ENCODE measurements at regions not wholly inside any gene's neighbourhood (a gene's known extent, or its start where the extent isn't known, plus 50 kb on each side); places are given as distances from the start of the nearest gene placed in this dataset.
A peak's percentile ranks its signal among the peaks of the same experiment; 100 is the strongest.

DNA sequence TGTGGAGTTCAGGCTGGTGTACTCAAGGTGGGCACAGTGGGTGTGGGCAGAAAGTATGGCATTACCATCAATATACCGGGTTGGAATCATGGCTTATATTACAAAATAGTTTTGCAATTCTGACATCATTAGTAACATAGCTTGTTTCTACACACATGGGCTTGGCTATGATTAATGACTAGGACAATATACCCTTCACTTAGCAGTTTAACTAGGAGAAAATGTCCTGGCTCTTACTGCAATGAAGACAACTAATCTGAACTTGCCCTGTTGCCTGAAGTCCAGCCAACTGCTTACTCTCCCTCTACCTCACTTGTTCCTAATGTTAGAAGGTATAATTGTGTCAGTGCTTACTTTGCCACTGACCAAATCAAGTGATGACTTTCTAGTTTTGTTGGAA lies 612.5 kb downstream of the EFNA5 start:
- Histone ChIP-seq H3K79me2 (no peaks in the 10 kb centered on the region), H3K9me3 (ENCODE audit: low read depth) (no peaks in the 10 kb centered on the region), H3K4me3 (no peak overlapping the region), H2AFZ (no peak overlapping the region), H3K27me3 (no peaks in the 10 kb centered on the region), H3K4me1 (ENCODE audit: insufficient read depth) (peaks cover 3% of the 10 kb centered on the region), H3K27ac (no peak overlapping the region), H3K9me2 (replicated peaks; ENCODE audit: insufficient read depth) (no peaks in the 10 kb centered on the region), H3K4me2 (no peak overlapping the region), H4K20me1 (ENCODE audit: insufficient read depth, poor library complexity, severe bottlenecking) (no peaks in the 10 kb centered on the region), H3K36me3 (replicated peaks; ENCODE audit: insufficient read depth, low read depth) (no peaks in the 10 kb centered on the region)
- DNase-seq (ENCODE audit: low spot score) = peak; percentile 3
- WGBS (ENCODE audit: low lambda C conversion rate, missing lambda C conversion rate) = 91% methylated on average over 1 of the region's 1 CpG
- TF ChIP-seq EZH2 (IDR thresholded peaks at IDR 0.05; ENCODE audit: borderline replicate concordance) (no peak), EZH2phosphoT487 (IDR thresholded peaks at IDR 0.05; ENCODE audit: low read depth, severe bottlenecking, unreplicated experiment) (no peak)
- TF ChIP-seq, protein P1, sequence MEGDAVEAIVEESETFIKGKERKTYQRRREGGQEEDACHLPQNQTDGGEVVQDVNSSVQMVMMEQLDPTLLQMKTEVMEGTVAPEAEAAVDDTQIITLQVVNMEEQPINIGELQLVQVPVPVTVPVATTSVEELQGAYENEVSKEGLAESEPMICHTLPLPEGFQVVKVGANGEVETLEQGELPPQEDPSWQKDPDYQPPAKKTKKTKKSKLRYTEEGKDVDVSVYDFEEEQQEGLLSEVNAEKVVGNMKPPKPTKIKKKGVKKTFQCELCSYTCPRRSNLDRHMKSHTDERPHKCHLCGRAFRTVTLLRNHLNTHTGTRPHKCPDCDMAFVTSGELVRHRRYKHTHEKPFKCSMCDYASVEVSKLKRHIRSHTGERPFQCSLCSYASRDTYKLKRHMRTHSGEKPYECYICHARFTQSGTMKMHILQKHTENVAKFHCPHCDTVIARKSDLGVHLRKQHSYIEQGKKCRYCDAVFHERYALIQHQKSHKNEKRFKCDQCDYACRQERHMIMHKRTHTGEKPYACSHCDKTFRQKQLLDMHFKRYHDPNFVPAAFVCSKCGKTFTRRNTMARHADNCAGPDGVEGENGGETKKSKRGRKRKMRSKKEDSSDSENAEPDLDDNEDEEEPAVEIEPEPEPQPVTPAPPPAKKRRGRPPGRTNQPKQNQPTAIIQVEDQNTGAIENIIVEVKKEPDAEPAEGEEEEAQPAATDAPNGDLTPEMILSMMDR (IDR thresholded peaks at IDR 0.05; ENCODE audit: poor library complexity) = no peak

DNA sequence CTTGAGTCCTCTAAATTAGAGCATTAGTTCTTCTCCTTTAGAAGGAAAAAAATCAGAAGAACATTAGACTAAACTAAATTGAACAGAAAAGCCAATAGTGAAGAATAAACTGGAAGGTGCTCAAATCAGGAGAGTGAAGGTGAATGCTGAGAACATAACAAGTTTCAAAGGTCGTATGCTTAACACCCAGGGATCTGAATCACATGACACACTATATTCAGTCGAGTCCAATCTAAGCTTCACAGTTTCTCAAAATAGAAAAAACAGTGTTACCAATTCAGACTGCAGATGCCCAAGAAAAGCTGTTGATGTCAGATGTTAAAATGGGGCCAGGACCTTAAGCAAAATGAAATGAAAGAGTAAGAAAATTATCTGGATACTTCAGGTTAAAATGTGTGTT lies 614.5 kb downstream of the EFNA5 start:
- no peaks in the 10 kb centered on the region for H3K9me2 ChIP-seq (replicated peaks; ENCODE audit: insufficient read depth)
- H3K27me3 ChIP-seq = no peaks in the 10 kb centered on the region
- no peak overlapping the region for H3K4me3 ChIP-seq
- H3K4me1 ChIP-seq (ENCODE audit: insufficient read depth) = peaks cover 3% of the 10 kb centered on the region
- H3K79me2 ChIP-seq = no peaks in the 10 kb centered on the region
- no peaks in the 10 kb centered on the region for H3K36me3 ChIP-seq (replicated peaks; ENCODE audit: insufficient read depth, low read depth)
- 57% methylated on average over 2 of the region's 2 CpGs for WGBS (ENCODE audit: low lambda C conversion rate, missing lambda C conversion rate)
- DNase-seq (ENCODE audit: low spot score) = peak; percentile 29
- no peaks in the 10 kb centered on the region for H4K20me1 ChIP-seq (ENCODE audit: insufficient read depth, poor library complexity, severe bottlenecking)
- no peak overlapping the region for H3K4me2 ChIP-seq
- H2AFZ ChIP-seq = no peak overlapping the region
- TF ChIP-seq, protein P1 (IDR thresholded peaks at IDR 0.05; ENCODE audit: poor library complexity) = no peak
- no peak for TF ChIP-seq EZH2 (IDR thresholded peaks at IDR 0.05; ENCODE audit: borderline replicate concordance)
- TF ChIP-seq EZH2phosphoT487 (IDR thresholded peaks at IDR 0.05; ENCODE audit: low read depth, severe bottlenecking, unreplicated experiment) = no peak
- H3K9me3 ChIP-seq (ENCODE audit: low read depth) = no peaks in the 10 kb centered on the region
- no peak overlapping the region for H3K27ac ChIP-seq

DNA sequence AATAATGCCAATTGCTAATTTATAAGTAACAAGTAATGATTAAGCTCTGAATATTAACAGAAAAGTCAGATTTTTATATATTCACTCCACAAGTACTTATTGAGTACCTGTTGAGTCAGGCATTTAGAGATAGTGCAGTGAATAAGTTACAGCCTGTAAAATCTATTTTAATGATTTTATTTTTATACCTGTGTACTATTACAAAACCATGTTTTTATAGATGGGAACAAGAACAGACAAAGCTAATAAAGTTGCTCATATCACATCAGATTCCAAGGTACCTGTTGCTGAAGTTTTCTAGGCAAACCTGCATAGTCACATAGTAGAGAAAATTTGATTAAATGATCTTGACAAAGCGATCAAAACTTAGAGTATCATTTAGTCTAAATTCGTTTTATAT lies 623.7 kb downstream of the EFNA5 start:
- DNase-seq (ENCODE audit: low spot score) = no peak
- WGBS (ENCODE audit: low lambda C conversion rate, missing lambda C conversion rate) = 92% methylated on average over 2 of the region's 2 CpGs
- TF ChIP-seq EZH2 (IDR thresholded peaks at IDR 0.05; ENCODE audit: borderline replicate concordance) (no peak), EZH2phosphoT487 (IDR thresholded peaks at IDR 0.05; ENCODE audit: low read depth, severe bottlenecking, unreplicated experiment) (no peak)
- TF ChIP-seq, protein P1 (IDR thresholded peaks at IDR 0.05; ENCODE audit: poor library complexity) = no peak
- no peak overlapping the region for H3K27ac ChIP-seq
- no peaks in the 10 kb centered on the region for H3K9me2 ChIP-seq (replicated peaks; ENCODE audit: insufficient read depth)
- no peaks in the 10 kb centered on the region for H3K27me3 ChIP-seq
- no peaks in the 10 kb centered on the region for H3K79me2 ChIP-seq
- no peak overlapping the region for H2AFZ ChIP-seq
- H3K9me3 ChIP-seq (ENCODE audit: low read depth) = peaks cover 5% of the 10 kb centered on the region
- no peaks in the 10 kb centered on the region for H4K20me1 ChIP-seq (ENCODE audit: insufficient read depth, poor library complexity, severe bottlenecking)
- H3K4me1 ChIP-seq (ENCODE audit: insufficient read depth) = no peaks in the 10 kb centered on the region
- no peaks in the 10 kb centered on the region for H3K36me3 ChIP-seq (replicated peaks; ENCODE audit: insufficient read depth, low read depth)
- H3K4me2 ChIP-seq = no peak overlapping the region
- no peak overlapping the region for H3K4me3 ChIP-seq

DNA sequence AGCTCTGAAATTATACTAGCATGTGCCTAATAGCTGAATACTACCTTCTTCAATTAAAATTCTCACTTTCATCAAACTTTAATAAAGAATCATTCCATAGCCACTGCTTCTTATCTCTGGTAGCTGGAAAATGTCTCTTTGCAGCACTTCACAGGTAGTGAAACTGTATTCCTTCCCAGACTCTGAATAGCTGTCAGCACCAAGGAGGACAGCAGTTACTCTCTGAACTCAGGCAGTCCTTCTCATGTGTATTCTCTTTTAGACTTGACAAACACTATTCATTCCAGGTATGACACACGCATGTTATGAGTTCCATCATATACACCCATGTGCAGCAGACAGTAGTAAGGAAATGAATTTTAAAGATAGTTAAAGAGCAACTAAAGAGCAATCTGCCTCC lies 627.1 kb downstream of the EFNA5 start:
- no peak overlapping the region for H3K4me2 ChIP-seq
- no peaks in the 10 kb centered on the region for H3K4me1 ChIP-seq (ENCODE audit: insufficient read depth)
- 96% methylated on average over 1 of the region's 1 CpG for WGBS (ENCODE audit: low lambda C conversion rate, missing lambda C conversion rate)
- no peaks in the 10 kb centered on the region for H3K9me3 ChIP-seq (ENCODE audit: low read depth)
- no peak overlapping the region for H3K4me3 ChIP-seq
- TF ChIP-seq EZH2phosphoT487 (IDR thresholded peaks at IDR 0.05; ENCODE audit: low read depth, severe bottlenecking, unreplicated experiment) (no peak), EZH2 (IDR thresholded peaks at IDR 0.05; ENCODE audit: borderline replicate concordance) (no peak)
- TF ChIP-seq, protein P1 (IDR thresholded peaks at IDR 0.05; ENCODE audit: poor library complexity) = no peak
- H3K79me2 ChIP-seq = no peaks in the 10 kb centered on the region
- no peaks in the 10 kb centered on the region for H3K9me2 ChIP-seq (replicated peaks; ENCODE audit: insufficient read depth)
- H3K27me3 ChIP-seq = no peaks in the 10 kb centered on the region
- H4K20me1 ChIP-seq (ENCODE audit: insufficient read depth, poor library complexity, severe bottlenecking) = no peaks in the 10 kb centered on the region
- no peak overlapping the region for H3K27ac ChIP-seq
- H3K36me3 ChIP-seq (replicated peaks; ENCODE audit: insufficient read depth, low read depth) = no peaks in the 10 kb centered on the region
- no peak for DNase-seq (ENCODE audit: low spot score)
- no peak overlapping the region for H2AFZ ChIP-seq
